H9 (cell line): ENCODE measurements at regions not wholly inside any gene's neighbourhood (a gene's known extent, or its start where the extent isn't known, plus 50 kb on each side); places are given as distances from the start of the nearest gene placed in this dataset.
"Not testable (repeated sequence)": the region's sequence is repeated elsewhere in the genome, so short reads cannot be mapped to it uniquely, and the experiment has no call there.

Experiments
- DNase-seq: peaks from one replicate; pipeline ENCODE4 v3.0.0-alpha.2; 2017
- H2AFZ ChIP-seq: one replicate; pipeline ENCODE4 v1.6.1; 2013; ENCODE audit warnings: mild to moderate bottlenecking, low read length, control low read depth, moderate library complexity
- H2AK5ac ChIP-seq: 2 replicates; pipeline ENCODE4 v1.6.1; 2013; ENCODE audit warnings: low read length, control low read depth, mixed read lengths; ENCODE audit not compliant: insufficient read length
- H2BK120ac ChIP-seq: one replicate; pipeline ENCODE4 v1.6.1; 2013; ENCODE audit warnings: low read depth, mild to moderate bottlenecking, low read length, control low read depth, inconsistent platforms; ENCODE audit not compliant: poor library complexity, severe bottlenecking
- H2BK12ac ChIP-seq: 2 replicates; pipeline ENCODE4 v1.6.1; 2013; ENCODE audit warnings: low read length, control low read depth, mixed read lengths, low read depth; ENCODE audit not compliant: insufficient read length
- H2BK15ac ChIP-seq: 2 replicates; pipeline ENCODE4 v1.6.1; 2013; ENCODE audit warnings: low read depth, low read length, control low read depth
- H2BK20ac ChIP-seq: one replicate; pipeline ENCODE4 v1.6.1; 2013; ENCODE audit warnings: low read depth, mild to moderate bottlenecking, low read length, control low read depth, inconsistent platforms; ENCODE audit not compliant: poor library complexity, severe bottlenecking
- H2BK5ac ChIP-seq: 2 replicates; pipeline ENCODE4 v1.6.1; 2013; ENCODE audit warnings: low read length, control low read depth, mixed read lengths; ENCODE audit not compliant: insufficient read length
- H3K14ac ChIP-seq: 2 replicates; pipeline ENCODE4 v1.6.1; 2013; ENCODE audit warnings: low read length, control low read depth; ENCODE audit not compliant: insufficient read depth
- H3K18ac ChIP-seq: 2 replicates; pipeline ENCODE4 v1.6.1; 2013; ENCODE audit warnings: low read depth, mild to moderate bottlenecking, mixed read lengths, low read length, control low read depth; ENCODE audit not compliant: insufficient read length
- H3K23ac ChIP-seq: 2 replicates; pipeline ENCODE4 v1.6.1; 2013; ENCODE audit warnings: low read length, control low read depth, mixed read lengths, low read depth; ENCODE audit not compliant: insufficient read length
- H3K23me2 ChIP-seq: 2 replicates; pipeline ENCODE4 v1.6.1; 2013; ENCODE audit warnings: low read depth, mild to moderate bottlenecking, mixed read lengths, low read length, control low read depth; ENCODE audit not compliant: insufficient read length, poor library complexity, severe bottlenecking
- H3K27ac ChIP-seq: 2 replicates; pipeline ENCODE4 v1.5.1; 2013; ENCODE audit warnings: low read length, control low read depth, mixed read lengths, low read depth; ENCODE audit not compliant: insufficient read length
- H3K27me3 ChIP-seq: 2 replicates; pipeline ENCODE4 v1.6.1; 2013; ENCODE audit warnings: low read length, control low read depth, inconsistent platforms; ENCODE audit not compliant: insufficient read depth
- H3K4ac ChIP-seq: 2 replicates; pipeline ENCODE4 v1.6.1; 2013; ENCODE audit warnings: low read depth, mild to moderate bottlenecking, control low read depth, inconsistent platforms, low read length, moderate library complexity
- H3K4me1 ChIP-seq: 2 replicates; pipeline ENCODE4 v1.6.1; 2013; ENCODE audit warnings: low read length, control low read depth, inconsistent platforms; ENCODE audit not compliant: insufficient read depth
- H3K4me2 ChIP-seq: 2 replicates; pipeline ENCODE4 v1.6.1; 2013; ENCODE audit warnings: low read length, control low read depth, mixed read lengths; ENCODE audit not compliant: insufficient read length, insufficient read depth
- H3K56ac ChIP-seq: 2 replicates; pipeline ENCODE4 v1.6.1; 2013; ENCODE audit warnings: low read depth, mild to moderate bottlenecking, mixed read lengths, low read length, control low read depth; ENCODE audit not compliant: insufficient read length
- H3K79me1 ChIP-seq: 2 replicates; pipeline ENCODE4 v1.6.1; 2013; ENCODE audit warnings: low read depth, mild to moderate bottlenecking, moderate library complexity, low read length, control low read depth, inconsistent platforms; ENCODE audit not compliant: insufficient read depth, poor library complexity, severe bottlenecking
- H3K79me2 ChIP-seq: 2 replicates; pipeline ENCODE4 v1.6.1; 2013; ENCODE audit warnings: low read length, control low read depth, inconsistent platforms; ENCODE audit not compliant: insufficient read depth
- H3K9ac ChIP-seq: 2 replicates; pipeline ENCODE4 v1.6.1; 2013; ENCODE audit warnings: low read length, control low read depth, mixed read lengths; ENCODE audit not compliant: insufficient read length; ENCODE audit errors: extremely low read depth
- H3K9me3 ChIP-seq: one replicate; pipeline ENCODE4 v1.6.1; 2013; ENCODE audit warnings: low read depth, low read length, inconsistent platforms; ENCODE audit not compliant: control insufficient read depth
- H3T11ph ChIP-seq: one replicate; pipeline ENCODE4 v1.6.1; 2013; ENCODE audit warnings: mild to moderate bottlenecking, low read length, control low read depth, inconsistent platforms
- H4K20me1 ChIP-seq: one replicate; pipeline ENCODE4 v1.6.1; 2013; ENCODE audit not compliant: control insufficient read depth, insufficient read length, insufficient read depth
- H4K5ac ChIP-seq: 2 replicates; pipeline ENCODE4 v1.6.1; 2013; ENCODE audit warnings: low read depth, mild to moderate bottlenecking, mixed read lengths, low read length, control low read depth; ENCODE audit not compliant: insufficient read length
- H4K8ac ChIP-seq: replicated peaks from 2 replicates; pipeline ENCODE4 v1.6.1; 2013; ENCODE audit warnings: low read length, control low read depth, mixed read lengths, low read depth; ENCODE audit not compliant: insufficient read length
- H4K91ac ChIP-seq: 2 replicates; pipeline ENCODE4 v1.6.1; 2013; ENCODE audit warnings: low read depth, mild to moderate bottlenecking, moderate library complexity, mixed read lengths, low read length, control low read depth; ENCODE audit not compliant: insufficient read length
- H3K27ac Mint-ChIP-seq, 3 experiments: 2 replicates in 2 of 3; 3 replicates in 1 of 3; pipeline ENCODE4 v1.8.0; 2020 to 2021; ENCODE audit warnings: mixed read lengths in 3 of 3, mild to moderate bottlenecking in 1 of 3, moderate library complexity in 1 of 3
- H3K27me3 Mint-ChIP-seq: 2 replicates; pipeline ENCODE4 v1.8.0; 2021; ENCODE audit warnings: low read depth, mild to moderate bottlenecking, moderate library complexity, mixed read lengths
- H3K36me3 Mint-ChIP-seq, 3 experiments: 2 replicates in 2 of 3; 3 replicates in 1 of 3; pipeline ENCODE4 v1.8.0; 2020 to 2021; ENCODE audit warnings: low read depth in 3 of 3, mixed read lengths in 3 of 3; ENCODE audit not compliant: insufficient read depth in 1 of 3
- H3K4me1 Mint-ChIP-seq, 2 experiments: 2 replicates each; pipeline ENCODE4 v1.8.0; 2020; ENCODE audit warnings: mixed read lengths in 2 of 2
- H3K4me3 Mint-ChIP-seq, 2 experiments: 2 replicates in 1 of 2; 3 replicates in 1 of 2; pipeline ENCODE4 v1.8.0; 2020 to 2021; ENCODE audit warnings: mild to moderate bottlenecking in 2 of 2, mixed read lengths in 2 of 2, moderate library complexity in 1 of 2
- H3K9me3 Mint-ChIP-seq, 2 experiments: 2 replicates in 1 of 2; 3 replicates in 1 of 2; pipeline ENCODE4 v1.8.0; 2020; ENCODE audit warnings: mild to moderate bottlenecking in 2 of 2, mixed read lengths in 2 of 2, moderate library complexity in 1 of 2
- WGBS: extraction: QIAGEN DNeasy Blood & Tissue Kit; methylation state at CpG from one replicate; pipeline ENCODE4 v1.1.7; 2013; ENCODE audit warnings: missing lambda C conversion rate, low lambda C conversion rate, mixed read lengths; ENCODE audit not compliant: insufficient read length; ENCODE audit errors: extremely low coverage; 5-methylcytosine and 5-hydroxymethylcytosine counted together
- TF ChIP-seq, protein P1 (sequence below): fragments of 200-600 bp; sonication (generic); conservative IDR thresholded peaks from 3 replicates; pipeline ENCODE4 v1.8.0; 2021; ENCODE audit warnings: antibody characterized with exemption, mild to moderate bottlenecking

DNA sequence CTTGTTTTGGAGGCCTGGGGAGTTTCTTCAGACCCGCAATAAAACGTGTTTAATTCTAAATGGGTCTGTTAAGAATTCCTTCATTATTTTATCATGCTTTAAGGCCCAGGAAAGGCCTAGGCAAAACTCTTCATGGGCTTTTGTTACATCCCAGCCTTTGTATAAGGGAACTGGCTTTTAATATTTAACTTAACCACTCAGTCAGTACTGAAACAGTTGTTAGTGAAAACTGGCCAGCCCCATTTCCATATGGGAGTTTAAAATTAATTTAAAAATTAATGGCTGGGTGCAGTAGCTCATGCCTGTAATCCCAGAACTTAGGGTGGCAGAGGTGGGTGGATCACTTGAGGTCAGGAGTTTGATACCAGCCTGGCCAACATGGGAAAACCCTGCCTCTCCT lies 213.2 kb upstream of the FKBP1C start:
- H3K4me1 ChIP-seq, result no peaks in the 10 kb centered on the region; the same call in 1 of the 2 replicates
- Mint-ChIP-seq H3K9me3 (peaks cover 5 to 6% of the 10 kb centered on the region in 2 experiments; a peak in 2 of 5 replicates), H3K36me3 (peaks cover 0 to 4% (median 2%) of the 10 kb centered on the region in 3 experiments; a peak in 3 of 7 replicates), H3K4me1 (peaks cover 8 to 15% of the 10 kb centered on the region in 2 experiments), H3K27ac (no peak overlapping the region), H3K4me3 (no peak overlapping the region), H3K27me3 (no peaks in the 10 kb centered on the region)
- H3K23ac ChIP-seq, result no peak overlapping the region
- no peak overlapping the region for H2BK12ac ChIP-seq
- H2AK5ac ChIP-seq, result no peak overlapping the region
- no peak overlapping the region for H4K5ac ChIP-seq
- H3K9ac ChIP-seq, result no peak overlapping the region
- no peaks in the 10 kb centered on the region for H3K27me3 ChIP-seq
- H2BK20ac ChIP-seq, result no peak overlapping the region
- H3K4me2 ChIP-seq, result no peak overlapping the region
- TF ChIP-seq, protein P1, sequence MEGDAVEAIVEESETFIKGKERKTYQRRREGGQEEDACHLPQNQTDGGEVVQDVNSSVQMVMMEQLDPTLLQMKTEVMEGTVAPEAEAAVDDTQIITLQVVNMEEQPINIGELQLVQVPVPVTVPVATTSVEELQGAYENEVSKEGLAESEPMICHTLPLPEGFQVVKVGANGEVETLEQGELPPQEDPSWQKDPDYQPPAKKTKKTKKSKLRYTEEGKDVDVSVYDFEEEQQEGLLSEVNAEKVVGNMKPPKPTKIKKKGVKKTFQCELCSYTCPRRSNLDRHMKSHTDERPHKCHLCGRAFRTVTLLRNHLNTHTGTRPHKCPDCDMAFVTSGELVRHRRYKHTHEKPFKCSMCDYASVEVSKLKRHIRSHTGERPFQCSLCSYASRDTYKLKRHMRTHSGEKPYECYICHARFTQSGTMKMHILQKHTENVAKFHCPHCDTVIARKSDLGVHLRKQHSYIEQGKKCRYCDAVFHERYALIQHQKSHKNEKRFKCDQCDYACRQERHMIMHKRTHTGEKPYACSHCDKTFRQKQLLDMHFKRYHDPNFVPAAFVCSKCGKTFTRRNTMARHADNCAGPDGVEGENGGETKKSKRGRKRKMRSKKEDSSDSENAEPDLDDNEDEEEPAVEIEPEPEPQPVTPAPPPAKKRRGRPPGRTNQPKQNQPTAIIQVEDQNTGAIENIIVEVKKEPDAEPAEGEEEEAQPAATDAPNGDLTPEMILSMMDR, result no peak
- no CpG with 5 or more reads among the region's 2 CpGs for WGBS
- H3K9me3 ChIP-seq, result no peaks in the 10 kb centered on the region
- H2BK15ac ChIP-seq, result no peak overlapping the region
- H2BK120ac ChIP-seq, result no peak overlapping the region
- no peak for DNase-seq
- no peak overlapping the region for H3K27ac ChIP-seq
- no peak overlapping the region for H4K91ac ChIP-seq
- H3K23me2 ChIP-seq, result no peaks in the 10 kb centered on the region
- no peak overlapping the region for H3K14ac ChIP-seq
- H3K79me1 ChIP-seq, result no peaks in the 10 kb centered on the region
- H3K56ac ChIP-seq, result no peak overlapping the region
- no peak overlapping the region for H2AFZ ChIP-seq
- no peak overlapping the region for H4K8ac ChIP-seq
- no peak overlapping the region for H3T11ph ChIP-seq
- no peak overlapping the region for H3K18ac ChIP-seq
- H2BK5ac ChIP-seq, result no peak overlapping the region
- no peaks in the 10 kb centered on the region for H3K79me2 ChIP-seq
- H3K4ac ChIP-seq, result no peak overlapping the region
- H4K20me1 ChIP-seq, result no peaks in the 10 kb centered on the region

DNA sequence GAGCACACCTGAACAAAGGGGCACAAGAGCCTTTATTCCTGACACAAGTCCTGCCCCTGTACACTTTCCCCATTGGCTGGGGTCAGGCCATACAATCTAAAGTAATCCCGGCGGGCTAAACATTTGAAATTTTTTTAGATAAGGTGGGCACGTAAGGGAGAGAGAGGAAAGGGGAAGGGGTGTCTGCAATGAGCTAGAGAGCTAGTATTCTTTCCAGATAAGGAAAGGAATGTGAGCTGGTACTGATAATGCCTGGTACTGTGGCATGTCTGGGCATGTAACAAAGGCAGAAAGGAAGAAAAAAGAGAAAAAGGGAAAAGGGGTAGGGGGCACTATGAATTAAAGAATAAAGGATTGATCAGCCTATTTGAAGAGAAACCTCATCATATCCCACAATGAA lies 212.0 kb upstream of the FKBP1C start:
- H4K8ac ChIP-seq, H3K4ac ChIP-seq, H3K79me2 ChIP-seq, H3K27ac ChIP-seq, H4K5ac ChIP-seq, H3K23me2 ChIP-seq, H3K4me2 ChIP-seq, H3T11ph ChIP-seq, H2BK20ac ChIP-seq, H3K79me1 ChIP-seq, H2BK120ac ChIP-seq, H3K9ac ChIP-seq, H3K23ac ChIP-seq, H3K18ac ChIP-seq, H3K27me3 ChIP-seq, H2BK15ac ChIP-seq, H3K4me3 Mint-ChIP-seq, H2BK5ac ChIP-seq, H3K27me3 Mint-ChIP-seq, DNase-seq, H3K9me3 ChIP-seq, H2AK5ac ChIP-seq, H3K56ac ChIP-seq, H4K91ac ChIP-seq, H3K36me3 Mint-ChIP-seq, H4K20me1 ChIP-seq, H3K9me3 Mint-ChIP-seq, H3K4me1 ChIP-seq, H2BK12ac ChIP-seq, H2AFZ ChIP-seq, H3K14ac ChIP-seq: not testable (repeated sequence)
- no CpG with 5 or more reads among the region's 3 CpGs for WGBS
- H3K4me1 Mint-ChIP-seq, result peaks cover 8 to 15% of the 10 kb centered on the region in 2 experiments
- peak overlapping the region in 2 of 3 experiments; percentile 75 to 94; a peak in 5 of 7 replicates for H3K27ac Mint-ChIP-seq
